IMR-90 (cell line): ENCODE measurements at regions not wholly inside any gene's neighbourhood (a gene's known extent, or its start where the extent isn't known, plus 50 kb on each side); places are given as distances from the start of the nearest gene placed in this dataset.
A peak's percentile ranks its signal among the peaks of the same experiment; 100 is the strongest.

ENCODE experiments used
- ATAC-seq: fragments of 200-7000 bp; cut with Tn5 transposase; 2 replicates; pipeline ENCODE4 v1.9.1; 2020; ENCODE audit warnings: low read depth, mild to moderate bottlenecking, moderate library complexity
- BruUV-seq: library from RNA; stranded (reverse); fragments of 400-500 nt; replicated peaks from 2 replicates; lab custom pipeline; 2021; lab: Mats Ljungman, UMichigan
- CTCF ChIA-PET: fragments of 300-600 bp; formaldehyde crosslinking; extraction: SDS; loops from one replicate; lab custom pipeline; 2021; ENCODE audit warnings: antibody characterized with exemption; lab: Yijun Ruan, JAX
- POLR2A ChIA-PET: fragments of 300-600 bp; sonication (Branson Sonifier 250); formaldehyde crosslinking; loops from one replicate; lab custom pipeline; 2022; ENCODE audit warnings: antibody characterized with exemption; ENCODE audit not compliant: unreplicated experiment; lab: Charles Lee
- DNase-seq: peaks from one replicate; pipeline ENCODE4 v3.0.0; 2013
- H2AFZ ChIP-seq: replicated peaks from 2 replicates; pipeline ENCODE3; 2013; ENCODE audit warnings: low read length, mild to moderate bottlenecking; ENCODE audit not compliant: poor library complexity
- H2AK5ac ChIP-seq: 2 replicates; pipeline ENCODE4 v1.6.1; 2013; ENCODE audit warnings: low read depth, low read length, inconsistent platforms
- H2AK9ac ChIP-seq: replicated peaks from 2 replicates; pipeline ENCODE3; 2013; ENCODE audit warnings: mild to moderate bottlenecking, low read depth, low read length, moderate library complexity; ENCODE audit not compliant: poor library complexity
- H2BK120ac ChIP-seq: 2 replicates; pipeline ENCODE4 v1.6.1; 2013; ENCODE audit warnings: low read depth, low read length, inconsistent platforms
- H2BK15ac ChIP-seq: 3 replicates; pipeline ENCODE4 v1.6.1; 2013; ENCODE audit warnings: low read depth, low read length, inconsistent platforms
- H2BK20ac ChIP-seq: 2 replicates; pipeline ENCODE4 v1.6.1; 2013; ENCODE audit warnings: low read depth, mild to moderate bottlenecking, inconsistent platforms, low read length, moderate library complexity
- H2BK5ac ChIP-seq: 2 replicates; pipeline ENCODE4 v1.6.1; 2013; ENCODE audit warnings: mild to moderate bottlenecking, low read depth, low read length, inconsistent platforms; ENCODE audit not compliant: poor library complexity, severe bottlenecking
- H3K14ac ChIP-seq: replicated peaks from 2 replicates; pipeline ENCODE4 v1.6.1; 2013; ENCODE audit warnings: low read depth, low read length, inconsistent platforms
- H3K18ac ChIP-seq: 2 replicates; pipeline ENCODE4 v1.6.1; 2013; ENCODE audit warnings: low read depth, low read length, control low read depth
- H3K23ac ChIP-seq: 2 replicates; pipeline ENCODE4 v1.6.1; 2013; ENCODE audit warnings: low read depth, low read length, inconsistent platforms
- H3K27ac ChIP-seq: 2 replicates; pipeline ENCODE4 v1.5.1; 2013; ENCODE audit warnings: mild to moderate bottlenecking, control low read depth, low read length; ENCODE audit not compliant: insufficient read depth
- H3K27me3 ChIP-seq: 2 replicates; pipeline ENCODE4 v1.6.1; 2013; ENCODE audit warnings: low read length; ENCODE audit not compliant: control insufficient read depth, insufficient read depth
- H3K36me3 ChIP-seq: 2 replicates; pipeline ENCODE4 v1.6.1; 2013; ENCODE audit warnings: low read length, mixed read lengths; ENCODE audit not compliant: control insufficient read depth, insufficient read depth
- H3K4ac ChIP-seq: 2 replicates; pipeline ENCODE4 v1.6.1; 2013; ENCODE audit warnings: low read depth, low read length, inconsistent platforms
- H3K4me1 ChIP-seq: 2 replicates; pipeline ENCODE4 v1.6.1; 2013; ENCODE audit warnings: low read length, mixed read lengths; ENCODE audit not compliant: control insufficient read depth, insufficient read depth
- H3K4me2 ChIP-seq: 2 replicates; pipeline ENCODE4 v1.6.1; 2013; ENCODE audit warnings: low read depth, mild to moderate bottlenecking, control low read depth, low read length, moderate library complexity
- H3K4me3 ChIP-seq: 2 replicates; pipeline ENCODE4 v1.5.1; 2013; ENCODE audit warnings: low read depth, mild to moderate bottlenecking, control low read depth, low read length, moderate library complexity; ENCODE audit not compliant: insufficient read depth
- H3K56ac ChIP-seq: 2 replicates; pipeline ENCODE4 v1.6.1; 2013; ENCODE audit warnings: low read length, inconsistent platforms; ENCODE audit not compliant: insufficient read depth; ENCODE audit errors: extremely low read depth
- H3K79me1 ChIP-seq, 2 experiments: 2 replicates each; pipeline ENCODE4 v1.6.1; 2013; ENCODE audit warnings: low read length in 2 of 2, inconsistent platforms in 1 of 2, low read depth in 1 of 2
- H3K9ac ChIP-seq: 2 replicates; pipeline ENCODE4 v1.6.1; 2013; ENCODE audit warnings: low read depth, low read length, control low read depth
- H3K9me1 ChIP-seq: 2 replicates; pipeline ENCODE4 v1.6.1; 2013; ENCODE audit warnings: low read length, inconsistent platforms; ENCODE audit not compliant: insufficient read depth
- H3K9me3 ChIP-seq: 2 replicates; pipeline ENCODE4 v1.6.1; 2013; ENCODE audit warnings: low read length; ENCODE audit not compliant: control insufficient read depth, insufficient read depth
- H4K20me1 ChIP-seq: 2 replicates; pipeline ENCODE4 v1.6.1; 2013; ENCODE audit warnings: low read length, inconsistent platforms; ENCODE audit not compliant: insufficient read depth
- H4K5ac ChIP-seq: 2 replicates; pipeline ENCODE4 v1.6.1; 2013; ENCODE audit warnings: mild to moderate bottlenecking, low read depth, low read length, control low read depth
- H4K8ac ChIP-seq, 2 experiments: 2 replicates each; pipeline ENCODE4 v1.6.1; 2013; ENCODE audit warnings: low read depth in 2 of 2, low read length in 2 of 2, control low read depth in 1 of 2, inconsistent platforms in 1 of 2
- H4K91ac ChIP-seq: 2 replicates; pipeline ENCODE4 v1.6.1; 2013; ENCODE audit warnings: low read depth, low read length, inconsistent platforms; ENCODE audit not compliant: insufficient read depth
- BHLHE40 ChIP-seq: fragments of 150-350 bp; IDR thresholded peaks from 2 replicates; pipeline ENCODE4 v1.6.1; 2016; ENCODE audit warnings: mild to moderate bottlenecking, low read depth, low read length
- CEBPB ChIP-seq: IDR thresholded peaks from 2 replicates; pipeline ENCODE4 v1.6.1; 2012; ENCODE audit warnings: low read depth, low read length, improper control_type of control experiment
- CHD1 ChIP-seq: IDR thresholded peaks from 2 replicates; pipeline ENCODE4 v1.6.1; 2012; ENCODE audit warnings: low read depth, low read length, improper control_type of control experiment
- CTCF ChIP-seq: conservative IDR thresholded peaks from 2 replicates; pipeline ENCODE4 v1.5.1; 2012; ENCODE audit warnings: mild to moderate bottlenecking, low read depth, low read length, improper control_type of control experiment
- ELK1 ChIP-seq: fragments of 150-350 bp; IDR thresholded peaks from 2 replicates; pipeline ENCODE4 v1.6.1; 2016; ENCODE audit warnings: low read depth, mild to moderate bottlenecking, low read length, moderate library complexity, borderline replicate concordance
- FOS ChIP-seq: fragments of 150-350 bp; IDR thresholded peaks from 2 replicates; pipeline ENCODE4 v1.6.1; 2016; ENCODE audit warnings: low read depth, low read length
- MAFK ChIP-seq: IDR thresholded peaks from 2 replicates; pipeline ENCODE4 v1.6.1; 2012; ENCODE audit warnings: low read depth, low read length, improper control_type of control experiment
- MAZ ChIP-seq: IDR thresholded peaks from 2 replicates; pipeline ENCODE4 v1.6.1; 2012; ENCODE audit warnings: low read depth, mild to moderate bottlenecking, low read length, improper control_type of control experiment, moderate library complexity, borderline replicate concordance
- MXI1 ChIP-seq: IDR thresholded peaks from 2 replicates; pipeline ENCODE4 v1.6.1; 2012; ENCODE audit warnings: low read depth, mild to moderate bottlenecking, low read length, moderate library complexity, borderline replicate concordance
- NFE2L2 ChIP-seq: fragments of 150-350 bp; IDR thresholded peaks from 2 replicates; pipeline ENCODE4 v1.6.1; 2016; ENCODE audit warnings: low read depth, mild to moderate bottlenecking, low read length
- POLR2A ChIP-seq: IDR thresholded peaks from 2 replicates; pipeline ENCODE4 v1.6.1; 2012; ENCODE audit warnings: mild to moderate bottlenecking, low read depth, low read length
- RAD21 ChIP-seq: IDR thresholded peaks from 2 replicates; pipeline ENCODE4 v1.6.1; 2012; ENCODE audit warnings: low read length, improper control_type of control experiment
- RCOR1 ChIP-seq: IDR thresholded peaks from 2 replicates; pipeline ENCODE4 v1.6.1; 2012; ENCODE audit warnings: mild to moderate bottlenecking, low read length, improper control_type of control experiment; ENCODE audit not compliant: insufficient replicate concordance
- SMC3 ChIP-seq: fragments of 150-350 bp; IDR thresholded peaks from 2 replicates; pipeline ENCODE4 v1.6.1; 2016; ENCODE audit warnings: low read depth, mild to moderate bottlenecking, antibody characterized with exemption, low read length, moderate library complexity
- USF2 ChIP-seq: fragments of 150-350 bp; IDR thresholded peaks from 2 replicates; pipeline ENCODE4 v1.6.1; 2017; ENCODE audit warnings: mild to moderate bottlenecking, antibody characterized with exemption, low read length, low read depth
- WGBS, 2 experiments: methylation state at CpG; one replicate each; pipeline versions ENCODE4 v1.1.5 to v1.1.7; 2013; ENCODE audit warnings: missing lambda C conversion rate in 2 of 2; ENCODE audit not compliant: insufficient read length in 1 of 2; ENCODE audit errors: extremely low coverage in 2 of 2; 5-methylcytosine and 5-hydroxymethylcytosine counted together
- dilution Hi-C: fragments of 300-500 bp; cut with HindIII; formaldehyde crosslinking; loops from one replicate; pipeline ENCODE4 v1.14.3; 2018; ENCODE audit warnings: low sequenced_read_pairs; ENCODE audit not compliant: unreplicated experiment
- in situ Hi-C: fragments of 300-500 bp; cut with MboI; formaldehyde crosslinking; loops from 3 replicates; pipeline ENCODE4 v1.14.3; 2019; ENCODE audit warnings: low sequenced_read_pairs, inconsistent platforms, mixed read lengths
- intact Hi-C: fragments of 100-400 bp; cut with micrococcal nuclease; formaldehyde crosslinking; loops from 2 replicates; pipeline ENCODE4 v1.10.0; 2022

- DNase-seq (peak; percentile 37), ATAC-seq (0 out of 2 replicates have a peak, but pooled peaks have one; percentile 27)
- H3K27me3 ChIP-seq, result peaks cover 22% of the 10 kb centered on the region
- no peak overlapping the region for H3K9ac ChIP-seq
- H2BK20ac ChIP-seq, result no peak overlapping the region
- H3K4me3 ChIP-seq, result no peak overlapping the region
- no peaks in the 10 kb centered on the region for H4K20me1 ChIP-seq
- no peak overlapping the region for H3K56ac ChIP-seq
- no peak overlapping the region for H4K91ac ChIP-seq
- in situ Hi-C loops, result no loop called here
- H2BK15ac ChIP-seq, result no peak overlapping the region
- ChIA-PET CTCF (no interaction called here), POLR2A (no interaction called here)
- no peak overlapping the region for H2AK5ac ChIP-seq
- dilution Hi-C loops, result no loop called here
- no peaks in the 10 kb centered on the region for H3K36me3 ChIP-seq
- no peak overlapping the region for H3K4me2 ChIP-seq
- H2AFZ ChIP-seq, result no peak overlapping the region
- no peak overlapping the region for H3K14ac ChIP-seq
- no peak overlapping the region for H3K4ac ChIP-seq
- H3K18ac ChIP-seq, result no peak overlapping the region
- no TSS peak for BruUV-seq
- no peak overlapping the region for H2BK120ac ChIP-seq
- H4K5ac ChIP-seq, result no peak overlapping the region
- WGBS, 2 experiments, result 40% methylated on average over 2 of the region's 4 CpGs; no CpG with 5 or more reads in 1 of the 2 experiments
- H3K79me1 ChIP-seq, result no peaks in the 10 kb centered on the region
- H3K23ac ChIP-seq, result no peak overlapping the region
- peaks cover 6% of the 10 kb centered on the region; the same call in 1 of the 2 replicates for H3K9me1 ChIP-seq
- H3K9me3 ChIP-seq, result peaks cover 4% of the 10 kb centered on the region
- H3K4me1 ChIP-seq, result no peaks in the 10 kb centered on the region
- H2AK9ac ChIP-seq, result no peak overlapping the region
- TF ChIP-seq POLR2A (no peak), MAZ (no peak), MXI1 (no peak), CEBPB (no peak), ELK1 (no peak), RAD21 (no peak), FOS (no peak), RCOR1 (no peak), SMC3 (no peak), MAFK (no peak), CTCF (no peak), BHLHE40 (no peak), CHD1 (no peak), NFE2L2 (no peak), USF2 (no peak)
- intact Hi-C loops, result no loop called here
- H3K27ac ChIP-seq, result no peak overlapping the region
- H2BK5ac ChIP-seq, result no peak overlapping the region
- H4K8ac ChIP-seq, result no peak overlapping the region
These were observed 135.8 kb downstream of the FOXL1 start for GRCh38 chr16:86714166-86714565.
